ENCODE measurements at regions not wholly inside any gene's neighbourhood (a gene's known extent, or its start where the extent isn't known, plus 50 kb on each side); places are given as distances from the start of the nearest gene placed in this dataset.
A peak's percentile ranks its signal among the peaks of the same experiment; 100 is the strongest.

DNA sequence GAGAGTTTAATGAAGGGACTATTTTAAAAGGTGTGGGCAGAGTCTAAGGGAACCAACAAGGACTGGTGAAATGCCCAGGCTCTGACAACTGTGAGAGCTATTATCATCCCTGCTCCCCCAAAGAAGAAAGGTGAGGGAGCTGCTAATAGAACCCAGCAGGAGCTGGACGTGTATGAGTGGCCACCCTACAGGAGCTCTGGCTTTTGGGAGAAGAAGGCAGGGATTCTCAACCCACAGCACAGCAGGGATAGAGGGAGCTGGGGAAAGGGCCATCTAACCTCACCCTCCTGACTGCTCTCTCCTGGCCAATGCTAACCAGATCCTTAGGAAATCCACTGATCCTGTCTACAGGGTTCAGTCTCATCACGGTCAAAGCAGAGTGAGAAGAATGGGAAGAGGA is 57.1 kb downstream of the GRIN2B start:
- H3K27ac ChIP-seq (ENCODE audit: low read depth, low read length): no peak overlapping the region
- no peak overlapping the region for H2BK12ac ChIP-seq (ENCODE audit: low read length)
- H3K4me1 ChIP-seq (ENCODE audit: control insufficient read depth in 1 of 2, insufficient read depth in 2 of 2, low read length in 2 of 2): no peaks in the 10 kb centered on the region
- H3K79me1 ChIP-seq (ENCODE audit: low read length): no peaks in the 10 kb centered on the region
- no peak overlapping the region for H3K18ac ChIP-seq (ENCODE audit: low read length)
- H2BK120ac ChIP-seq (ENCODE audit: insufficient read depth, low read length, poor library complexity): no peak overlapping the region
- H2BK5ac ChIP-seq (ENCODE audit: low read depth, low read length, poor library complexity): no peak overlapping the region
- H2AK5ac ChIP-seq (ENCODE audit: low read length): no peak overlapping the region
- no peak overlapping the region for H3K4me2 ChIP-seq (ENCODE audit: low read length)
- H3K79me2 ChIP-seq (ENCODE audit: control insufficient read depth, insufficient read depth, low read length, poor library complexity): no peaks in the 10 kb centered on the region
- H3K36me3 ChIP-seq (ENCODE audit: control insufficient read depth in 1 of 2, insufficient read depth in 2 of 2, low read length in 2 of 2): no peaks in the 10 kb centered on the region
- no CpG with 5 or more reads among the region's 2 CpGs for WGBS (ENCODE audit: extremely low coverage, insufficient coverage, insufficient read length)
- H3K9me3 ChIP-seq (ENCODE audit: insufficient read depth, low read depth, low read length): no peaks in the 10 kb centered on the region
- H3K4ac ChIP-seq (ENCODE audit: low read depth, low read length): no peak overlapping the region
- no peak overlapping the region for H4K12ac ChIP-seq (ENCODE audit: low read depth, low read length)
- H3K23ac ChIP-seq (ENCODE audit: low read length): no peak overlapping the region
- peak overlapping the region; percentile 14 for H3K9ac ChIP-seq (ENCODE audit: low read length)
- no peak overlapping the region for H4K8ac ChIP-seq (ENCODE audit: low read depth, low read length)
- no peak overlapping the region for H3K14ac ChIP-seq (ENCODE audit: low read length)
- no peak overlapping the region for H4K91ac ChIP-seq (ENCODE audit: low read depth, low read length)
- no peak for DNase-seq
- no peak overlapping the region for H2AFZ ChIP-seq (ENCODE audit: insufficient read depth, low read length, poor library complexity)
- H3K27me3 ChIP-seq (ENCODE audit: insufficient read depth, low read length): no peaks in the 10 kb centered on the region
- no peak overlapping the region for H3K4me3 ChIP-seq (ENCODE audit: low read depth, low read length)

DNA sequence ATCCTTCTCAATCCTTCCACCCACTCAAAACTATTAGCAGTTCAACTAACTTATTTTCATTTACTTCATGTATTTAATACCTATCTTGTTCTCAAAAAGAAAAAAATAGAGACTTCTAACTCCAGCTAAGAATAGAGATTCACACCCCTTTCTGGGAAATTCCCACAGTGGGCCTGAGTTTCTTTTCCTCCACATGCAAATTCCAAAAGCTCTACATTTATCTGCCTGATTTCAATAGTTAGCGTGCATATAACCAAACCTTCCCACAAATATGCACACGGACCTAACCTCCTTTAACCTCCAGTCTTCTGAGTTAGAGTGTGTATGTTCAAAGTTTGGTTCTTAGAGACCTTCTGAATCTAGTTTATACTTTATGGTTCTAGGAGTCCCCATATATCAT is 62.5 kb downstream of the GRIN2B start:
- H3K9ac ChIP-seq (ENCODE audit: low read length): no peak overlapping the region
- H3K18ac ChIP-seq (ENCODE audit: low read length): no peak overlapping the region
- no peak overlapping the region for H2BK12ac ChIP-seq (ENCODE audit: low read length)
- H3K36me3 ChIP-seq (ENCODE audit: control insufficient read depth in 1 of 2, insufficient read depth in 2 of 2, low read length in 2 of 2): no peaks in the 10 kb centered on the region
- no peak overlapping the region for H4K8ac ChIP-seq (ENCODE audit: low read depth, low read length)
- H2BK5ac ChIP-seq (ENCODE audit: low read depth, low read length, poor library complexity): no peak overlapping the region
- H3K4me1 ChIP-seq (ENCODE audit: control insufficient read depth in 1 of 2, insufficient read depth in 2 of 2, low read length in 2 of 2): no peaks in the 10 kb centered on the region
- no peak overlapping the region for H3K27ac ChIP-seq (ENCODE audit: low read depth, low read length)
- H4K12ac ChIP-seq (ENCODE audit: low read depth, low read length): no peak overlapping the region
- DNase-seq: no peak
- H3K4me3 ChIP-seq (ENCODE audit: low read depth, low read length): no peak overlapping the region
- H3K23ac ChIP-seq (ENCODE audit: low read length): no peak overlapping the region
- no peak overlapping the region for H2AK5ac ChIP-seq (ENCODE audit: low read length)
- no peak overlapping the region for H4K91ac ChIP-seq (ENCODE audit: low read depth, low read length)
- H3K4ac ChIP-seq (ENCODE audit: low read depth, low read length): no peak overlapping the region
- H3K4me2 ChIP-seq (ENCODE audit: low read length): no peak overlapping the region
- H3K79me2 ChIP-seq (ENCODE audit: control insufficient read depth, insufficient read depth, low read length, poor library complexity): no peaks in the 10 kb centered on the region
- no CpG with 5 or more reads among the region's 2 CpGs for WGBS (ENCODE audit: extremely low coverage, insufficient coverage, insufficient read length)
- no peaks in the 10 kb centered on the region for H3K79me1 ChIP-seq (ENCODE audit: low read length)
- no peaks in the 10 kb centered on the region for H3K9me3 ChIP-seq (ENCODE audit: insufficient read depth, low read depth, low read length)
- H3K27me3 ChIP-seq (ENCODE audit: insufficient read depth, low read length): no peaks in the 10 kb centered on the region
- no peak overlapping the region for H2BK120ac ChIP-seq (ENCODE audit: insufficient read depth, low read length, poor library complexity)
- no peak overlapping the region for H3K14ac ChIP-seq (ENCODE audit: low read length)
- H2AFZ ChIP-seq (ENCODE audit: insufficient read depth, low read length, poor library complexity): no peak overlapping the region

GRCh38 chr12:13915096-13915495 is 66.3 kb downstream of the GRIN2B start:
- no peak overlapping the region for H4K12ac ChIP-seq (ENCODE audit: low read depth, low read length)
- no peak overlapping the region for H2BK120ac ChIP-seq (ENCODE audit: insufficient read depth, low read length, poor library complexity)
- no peak overlapping the region for H2AK5ac ChIP-seq (ENCODE audit: low read length)
- no peaks in the 10 kb centered on the region for H3K79me2 ChIP-seq (ENCODE audit: control insufficient read depth, insufficient read depth, low read length, poor library complexity)
- no peak overlapping the region for H3K4me2 ChIP-seq (ENCODE audit: low read length)
- H2BK12ac ChIP-seq (ENCODE audit: low read length): no peak overlapping the region
- H3K4me1 ChIP-seq (ENCODE audit: control insufficient read depth in 1 of 2, insufficient read depth in 2 of 2, low read length in 2 of 2): no peaks in the 10 kb centered on the region
- no peaks in the 10 kb centered on the region for H3K9me3 ChIP-seq (ENCODE audit: insufficient read depth, low read depth, low read length)
- H3K4me3 ChIP-seq (ENCODE audit: low read depth, low read length): no peak overlapping the region
- H3K4ac ChIP-seq (ENCODE audit: low read depth, low read length): no peak overlapping the region
- no peak overlapping the region for H3K18ac ChIP-seq (ENCODE audit: low read length)
- H2AFZ ChIP-seq (ENCODE audit: insufficient read depth, low read length, poor library complexity): no peak overlapping the region
- no peak overlapping the region for H3K23ac ChIP-seq (ENCODE audit: low read length)
- H4K91ac ChIP-seq (ENCODE audit: low read depth, low read length): no peak overlapping the region
- no peaks in the 10 kb centered on the region for H3K79me1 ChIP-seq (ENCODE audit: low read length)
- no peak for DNase-seq
- H2BK5ac ChIP-seq (ENCODE audit: low read depth, low read length, poor library complexity): no peak overlapping the region
- no peak overlapping the region for H3K9ac ChIP-seq (ENCODE audit: low read length)
- H3K36me3 ChIP-seq (ENCODE audit: control insufficient read depth in 1 of 2, insufficient read depth in 2 of 2, low read length in 2 of 2): no peaks in the 10 kb centered on the region
- WGBS (ENCODE audit: extremely low coverage, insufficient coverage, insufficient read length): no CpG with 5 or more reads among the region's 5 CpGs
- no peak overlapping the region for H3K27ac ChIP-seq (ENCODE audit: low read depth, low read length)
- H3K14ac ChIP-seq (ENCODE audit: low read length): no peak overlapping the region
- no peak overlapping the region for H4K8ac ChIP-seq (ENCODE audit: low read depth, low read length)
- no peaks in the 10 kb centered on the region for H3K27me3 ChIP-seq (ENCODE audit: insufficient read depth, low read length)

- Histone ChIP-seq H3K27me3 (ENCODE audit: insufficient read depth, low read length) (no peaks in the 10 kb centered on the region), H3K9ac (ENCODE audit: low read length) (no peak overlapping the region)
Observed at GRCh38 chr12:13913371-13913770, 68.0 kb downstream of the GRIN2B start.

More at GRCh38 chr12:13913371-13913770, 68.0 kb downstream of the GRIN2B start:
- no peaks in the 10 kb centered on the region for H3K9me3 ChIP-seq (ENCODE audit: insufficient read depth, low read depth, low read length)
- H3K4me2 ChIP-seq (ENCODE audit: low read length): no peak overlapping the region
- H4K91ac ChIP-seq (ENCODE audit: low read depth, low read length): no peak overlapping the region
- H2BK12ac ChIP-seq (ENCODE audit: low read length): no peak overlapping the region
- peak in 1 of 2 donors; percentile 4 for DNase-seq
- no peak overlapping the region for H3K27ac ChIP-seq (ENCODE audit: low read depth, low read length)
- H3K4ac ChIP-seq (ENCODE audit: low read depth, low read length): no peak overlapping the region
- H3K4me1 ChIP-seq (ENCODE audit: control insufficient read depth in 1 of 2, insufficient read depth in 2 of 2, low read length in 2 of 2): no peaks in the 10 kb centered on the region
- H3K23ac ChIP-seq (ENCODE audit: low read length): no peak overlapping the region
- no peak overlapping the region for H2AFZ ChIP-seq (ENCODE audit: insufficient read depth, low read length, poor library complexity)
- no peak overlapping the region for H2BK120ac ChIP-seq (ENCODE audit: insufficient read depth, low read length, poor library complexity)
- no peaks in the 10 kb centered on the region for H3K79me2 ChIP-seq (ENCODE audit: control insufficient read depth, insufficient read depth, low read length, poor library complexity)
- no peak overlapping the region for H3K4me3 ChIP-seq (ENCODE audit: low read depth, low read length)
- WGBS (ENCODE audit: extremely low coverage, insufficient coverage, insufficient read length): no CpG with 5 or more reads among the region's 2 CpGs
- H4K8ac ChIP-seq (ENCODE audit: low read depth, low read length): no peak overlapping the region
- no peak overlapping the region for H2BK5ac ChIP-seq (ENCODE audit: low read depth, low read length, poor library complexity)
- H3K79me1 ChIP-seq (ENCODE audit: low read length): no peaks in the 10 kb centered on the region
- H2AK5ac ChIP-seq (ENCODE audit: low read length): no peak overlapping the region
- no peak overlapping the region for H3K18ac ChIP-seq (ENCODE audit: low read length)
- H3K36me3 ChIP-seq (ENCODE audit: control insufficient read depth in 1 of 2, insufficient read depth in 2 of 2, low read length in 2 of 2): no peaks in the 10 kb centered on the region
- no peak overlapping the region for H3K14ac ChIP-seq (ENCODE audit: low read length)
- no peak overlapping the region for H4K12ac ChIP-seq (ENCODE audit: low read depth, low read length)
